Prostate gland (tissue), 2 donors: ENCODE measurements at regions not wholly inside any gene's neighbourhood (a gene's known extent, or its start where the extent isn't known, plus 50 kb on each side); places are given as distances from the start of the nearest gene placed in this dataset.

ENCODE experiments used
- CTCF ChIP-seq, 4 experiments: fragments of 200-600 bp in 2 of 4; fragments of 450-650 bp in 2 of 4; sonication (generic) in 2 of 4; IDR thresholded peaks; 1 replicate in 3 of 4; 2 replicates in 1 of 4; pipeline ENCODE4 v1.5.1; 2016 to 2019; ENCODE audit warnings: antibody characterized with exemption in 4 of 4, mild to moderate bottlenecking in 2 of 4, moderate library complexity in 2 of 4
- POLR2AphosphoS5 ChIP-seq: sonication (generic); formaldehyde crosslinking; IDR thresholded peaks from one replicate; pipeline ENCODE4 v1.6.1; 2017; ENCODE audit warnings: antibody characterized with exemption

- TF ChIP-seq CTCF (IDR thresholded peaks at IDR 0.05) (no peak), POLR2AphosphoS5 (no peak)
Measured at GRCh38 chr4:160562661-160563060, 1459.8 kb downstream of the RAPGEF2 start.
